ENCODE measurements at regions not wholly inside any gene's neighbourhood (a gene's known extent, or its start where the extent isn't known, plus 50 kb on each side); places are given as distances from the start of the nearest gene placed in this dataset.

DNA sequence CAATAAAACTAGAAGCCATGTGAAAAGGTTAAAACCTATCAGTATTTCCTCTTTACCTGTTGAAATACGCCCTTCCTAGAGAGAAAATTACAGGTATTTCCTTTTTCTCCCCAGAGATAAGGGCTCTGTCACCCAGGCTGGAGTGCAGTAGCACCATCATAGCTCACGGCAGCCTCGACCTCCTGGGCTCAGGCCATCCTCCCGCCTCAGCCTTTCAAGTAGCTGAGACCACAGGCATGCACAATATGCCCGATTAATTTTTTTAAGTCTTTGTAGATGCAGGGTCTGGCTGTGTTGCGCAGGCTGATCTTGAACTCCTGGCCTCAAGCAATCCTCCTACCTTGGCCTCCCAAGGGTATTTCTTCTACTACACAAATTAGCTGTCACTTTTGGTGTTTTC, 154.4 kb downstream of the HNRNPD start:
- Histone ChIP-seq H3K79me2 (ENCODE audit: control insufficient read depth, low read length) (no peaks in the 10 kb centered on the region), H3K4me2 (ENCODE audit: low read length) (no peak overlapping the region), H3K4me1 (ENCODE audit: control insufficient read depth, low read length) (peaks cover 11% of the 10 kb centered on the region), H3F3A (ENCODE audit: control insufficient read depth, insufficient read depth) (peaks cover 4% of the 10 kb centered on the region; the same call in 1 of the 2 replicates), H4K20me1 (ENCODE audit: control insufficient read depth, insufficient read depth, low read depth, low read length) (no peaks in the 10 kb centered on the region), H3K9me2 (replicated peaks; ENCODE audit: control insufficient read depth, low read length) (no peaks in the 10 kb centered on the region), H3K27me3 (ENCODE audit: control insufficient read depth, low read length) (peaks cover 8% of the 10 kb centered on the region), H3K27ac (ENCODE audit: low read depth, low read length) (no peak overlapping the region), H3K4me3 (ENCODE audit: low read length) (no peak overlapping the region), H3K36me3 (ENCODE audit: control insufficient read depth, low read length) (no peaks in the 10 kb centered on the region), H3K9me3 (ENCODE audit: control insufficient read depth, insufficient read depth, low read length) (no peaks in the 10 kb centered on the region)
- no peak for TF ChIP-seq EZH2phosphoT487 (IDR thresholded peaks at IDR 0.05; ENCODE audit: borderline replicate concordance, low read length)
- TF ChIP-seq, protein P1, sequence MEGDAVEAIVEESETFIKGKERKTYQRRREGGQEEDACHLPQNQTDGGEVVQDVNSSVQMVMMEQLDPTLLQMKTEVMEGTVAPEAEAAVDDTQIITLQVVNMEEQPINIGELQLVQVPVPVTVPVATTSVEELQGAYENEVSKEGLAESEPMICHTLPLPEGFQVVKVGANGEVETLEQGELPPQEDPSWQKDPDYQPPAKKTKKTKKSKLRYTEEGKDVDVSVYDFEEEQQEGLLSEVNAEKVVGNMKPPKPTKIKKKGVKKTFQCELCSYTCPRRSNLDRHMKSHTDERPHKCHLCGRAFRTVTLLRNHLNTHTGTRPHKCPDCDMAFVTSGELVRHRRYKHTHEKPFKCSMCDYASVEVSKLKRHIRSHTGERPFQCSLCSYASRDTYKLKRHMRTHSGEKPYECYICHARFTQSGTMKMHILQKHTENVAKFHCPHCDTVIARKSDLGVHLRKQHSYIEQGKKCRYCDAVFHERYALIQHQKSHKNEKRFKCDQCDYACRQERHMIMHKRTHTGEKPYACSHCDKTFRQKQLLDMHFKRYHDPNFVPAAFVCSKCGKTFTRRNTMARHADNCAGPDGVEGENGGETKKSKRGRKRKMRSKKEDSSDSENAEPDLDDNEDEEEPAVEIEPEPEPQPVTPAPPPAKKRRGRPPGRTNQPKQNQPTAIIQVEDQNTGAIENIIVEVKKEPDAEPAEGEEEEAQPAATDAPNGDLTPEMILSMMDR (IDR thresholded peaks at IDR 0.05; ENCODE audit: low read depth, low read length, poor library complexity, severe bottlenecking) = no peak

DNA sequence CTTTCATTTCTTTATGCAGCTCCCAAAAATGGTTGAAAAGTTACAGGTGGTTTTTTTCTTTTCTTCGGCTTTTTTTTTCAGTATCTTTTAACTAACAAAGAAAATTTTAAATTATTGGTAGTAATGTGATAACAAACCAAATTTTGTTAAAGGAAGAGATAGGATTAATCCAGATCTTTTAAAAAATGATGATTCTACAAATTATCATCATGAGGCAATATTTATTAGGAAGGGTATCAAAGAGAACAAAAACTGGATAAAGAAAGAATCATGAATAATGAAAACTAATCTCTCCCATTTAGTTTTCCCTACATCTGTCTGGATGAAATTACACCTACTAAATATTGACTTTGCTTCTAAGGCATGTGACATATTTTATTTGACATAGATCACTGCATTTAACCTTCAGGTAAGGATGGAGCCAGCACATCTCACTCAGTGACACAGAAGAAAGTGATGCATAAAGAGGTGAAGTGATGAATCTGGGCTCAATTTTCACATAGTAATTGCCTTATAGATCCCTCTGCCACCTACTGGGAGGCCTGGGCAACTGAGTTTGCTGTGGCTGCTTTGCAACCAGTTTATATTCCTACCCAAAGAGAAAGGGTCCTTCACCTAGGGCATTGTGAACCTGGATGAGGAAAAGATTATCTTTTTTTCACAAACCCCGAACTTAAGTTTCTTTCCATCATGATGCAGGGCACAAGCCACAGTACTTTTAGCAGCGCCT, 155.6 kb downstream of the HNRNPD start:
- Histone ChIP-seq H4K20me1 (ENCODE audit: control insufficient read depth, insufficient read depth, low read depth, low read length) (no peaks in the 10 kb centered on the region), H3F3A (ENCODE audit: control insufficient read depth, insufficient read depth) (no peaks in the 10 kb centered on the region), H3K4me3 (ENCODE audit: low read length) (no peak overlapping the region), H3K4me2 (ENCODE audit: low read length) (no peak overlapping the region), H3K9me3 (ENCODE audit: control insufficient read depth, insufficient read depth, low read length) (no peaks in the 10 kb centered on the region), H3K9me2 (replicated peaks; ENCODE audit: control insufficient read depth, low read length) (no peaks in the 10 kb centered on the region), H3K36me3 (ENCODE audit: control insufficient read depth, low read length) (no peaks in the 10 kb centered on the region), H3K27ac (ENCODE audit: low read depth, low read length) (no peak overlapping the region), H3K79me2 (ENCODE audit: control insufficient read depth, low read length) (no peaks in the 10 kb centered on the region), H3K27me3 (ENCODE audit: control insufficient read depth, low read length) (peaks cover 8% of the 10 kb centered on the region), H3K4me1 (ENCODE audit: control insufficient read depth, low read length) (0 out of 2 replicates have a peak, but pooled peaks cover 3% of the 10 kb centered on the region)
- TF ChIP-seq, protein P1 (IDR thresholded peaks at IDR 0.05; ENCODE audit: low read depth, low read length, poor library complexity, severe bottlenecking) = peak; percentile 48
- TF ChIP-seq EZH2phosphoT487 (IDR thresholded peaks at IDR 0.05; ENCODE audit: borderline replicate concordance, low read length) = no peak

DNA sequence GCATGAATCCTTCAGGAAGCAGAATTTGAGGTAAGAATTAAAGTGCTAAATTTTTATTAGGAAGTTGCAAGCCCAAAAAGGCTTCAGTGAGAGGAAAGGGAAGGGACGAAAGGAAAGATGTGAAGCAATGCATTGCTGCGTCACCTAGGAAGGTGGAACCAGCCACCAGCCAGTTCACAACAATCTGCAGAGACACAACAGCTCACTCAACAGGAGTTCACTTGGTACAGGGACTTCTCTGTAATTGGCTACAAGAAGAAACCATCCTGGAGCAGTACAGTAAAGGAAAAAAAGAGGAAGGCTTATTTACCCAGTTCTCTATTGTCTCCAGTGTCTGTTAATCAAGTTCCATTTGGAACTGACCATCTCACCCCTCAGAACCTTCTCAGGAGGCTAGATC, 157.6 kb downstream of the HNRNPD start:
- Histone ChIP-seq H3K27me3 (ENCODE audit: control insufficient read depth, low read length) (peaks cover 10% of the 10 kb centered on the region), H3K27ac (ENCODE audit: low read depth, low read length) (no peak overlapping the region), H4K20me1 (ENCODE audit: control insufficient read depth, insufficient read depth, low read depth, low read length) (no peaks in the 10 kb centered on the region), H3K4me1 (ENCODE audit: control insufficient read depth, low read length) (0 out of 2 replicates have a peak, but pooled peaks cover 3% of the 10 kb centered on the region), H3K4me3 (ENCODE audit: low read length) (no peak overlapping the region), H3K36me3 (ENCODE audit: control insufficient read depth, low read length) (no peaks in the 10 kb centered on the region), H3F3A (ENCODE audit: control insufficient read depth, insufficient read depth) (no peaks in the 10 kb centered on the region), H3K79me2 (ENCODE audit: control insufficient read depth, low read length) (no peaks in the 10 kb centered on the region), H3K9me2 (replicated peaks; ENCODE audit: control insufficient read depth, low read length) (no peaks in the 10 kb centered on the region), H3K4me2 (ENCODE audit: low read length) (no peak overlapping the region), H3K9me3 (ENCODE audit: control insufficient read depth, insufficient read depth, low read length) (no peaks in the 10 kb centered on the region)
- TF ChIP-seq, protein P1 (IDR thresholded peaks at IDR 0.05; ENCODE audit: low read depth, low read length, poor library complexity, severe bottlenecking) = no peak
- TF ChIP-seq EZH2phosphoT487 (IDR thresholded peaks at IDR 0.05; ENCODE audit: borderline replicate concordance, low read length) = no peak

Data from DOHH2 (cell line).